LoVo (cell line): ENCODE measurements at regions not wholly inside any gene's neighbourhood (a gene's known extent, or its start where the extent isn't known, plus 50 kb on each side); places are given as distances from the start of the nearest gene placed in this dataset.

ENCODE experiments used
- DNase-seq: peaks from one replicate; pipeline ENCODE4 v3.0.0-alpha.2; 2016; ENCODE audit warnings: low spot score

GRCh38 chr5:159819591-159820411 is 96.5 kb upstream of the ADRA1B start:
- no peak for DNase-seq

GRCh38 chr5:159820692-159821091 is 95.6 kb upstream of the ADRA1B start:
- DNase-seq: no peak

DNA sequence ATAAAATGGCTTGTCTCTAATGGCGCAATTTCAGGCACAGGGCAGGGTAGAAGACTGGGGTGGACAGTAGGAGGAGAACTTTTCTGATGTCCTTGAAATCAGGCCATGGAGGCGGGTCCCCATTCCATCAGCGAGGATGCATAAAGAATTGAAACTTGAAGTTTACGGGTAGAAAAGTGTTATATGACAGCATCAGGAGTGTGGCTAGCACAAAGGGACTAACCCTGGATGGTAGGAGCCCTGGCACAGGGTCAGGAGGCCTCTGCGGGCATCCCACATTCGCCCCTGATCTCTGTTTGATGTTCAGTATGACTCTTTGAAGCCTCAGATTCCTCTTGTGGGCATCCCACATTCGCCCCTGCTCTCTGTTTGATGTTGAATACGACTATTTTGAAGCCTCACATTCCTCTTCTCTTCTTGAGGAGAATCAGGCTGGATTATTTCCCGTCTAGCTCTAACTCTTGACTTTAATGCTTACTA is 94.8 kb upstream of the ADRA1B start:
- no peak for DNase-seq

DNA sequence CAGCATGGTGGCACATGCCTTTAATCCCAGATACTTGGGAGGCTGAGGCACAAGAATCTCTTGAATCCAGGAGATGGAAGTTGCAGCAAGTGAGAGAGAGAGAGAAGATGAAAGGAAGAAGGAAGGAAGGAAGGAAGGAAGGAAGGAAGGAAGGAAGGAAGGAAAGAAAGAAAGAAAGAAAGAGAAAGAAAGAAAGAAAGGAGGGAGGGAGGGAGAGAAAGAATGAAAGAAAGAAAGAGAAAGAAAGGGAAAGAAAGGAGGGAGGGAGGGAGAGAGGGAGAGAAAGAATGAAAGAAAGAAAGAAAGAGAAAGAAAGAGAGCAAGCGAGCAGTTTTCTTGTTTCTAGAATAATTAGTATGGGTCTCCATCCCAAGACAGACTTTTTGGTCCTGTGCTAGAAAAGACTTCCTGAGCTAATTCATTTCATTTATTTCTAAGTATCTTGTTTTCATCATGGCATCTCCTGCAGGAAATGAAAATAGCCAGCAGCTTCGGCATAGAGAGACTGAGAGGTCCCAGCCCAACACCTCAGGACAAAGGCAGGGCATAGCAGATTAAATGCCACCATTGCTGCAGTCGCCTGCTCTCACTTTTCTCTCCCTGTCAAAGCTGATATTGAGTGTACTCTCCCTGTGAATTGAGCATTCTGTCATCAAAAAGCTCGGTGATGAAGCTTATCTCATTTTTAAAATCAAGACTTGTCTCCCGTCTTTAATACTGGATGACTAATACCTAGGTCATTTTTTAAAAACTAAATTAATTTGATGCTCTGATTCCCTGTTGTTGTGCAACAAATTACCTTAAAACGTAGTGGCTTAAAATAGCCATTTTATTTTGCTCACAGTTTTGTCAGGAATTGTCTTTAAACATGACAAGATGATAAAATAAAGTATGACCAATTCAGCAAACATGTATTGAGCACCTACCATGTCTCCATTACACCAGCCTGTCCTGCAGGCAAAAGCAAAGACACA is 91.8 kb upstream of the ADRA1B start:
- DNase-seq: no peak

- DNase-seq: no peak
Measured at GRCh38 chr5:159825551-159826051, 90.7 kb upstream of the ADRA1B start.

DNA sequence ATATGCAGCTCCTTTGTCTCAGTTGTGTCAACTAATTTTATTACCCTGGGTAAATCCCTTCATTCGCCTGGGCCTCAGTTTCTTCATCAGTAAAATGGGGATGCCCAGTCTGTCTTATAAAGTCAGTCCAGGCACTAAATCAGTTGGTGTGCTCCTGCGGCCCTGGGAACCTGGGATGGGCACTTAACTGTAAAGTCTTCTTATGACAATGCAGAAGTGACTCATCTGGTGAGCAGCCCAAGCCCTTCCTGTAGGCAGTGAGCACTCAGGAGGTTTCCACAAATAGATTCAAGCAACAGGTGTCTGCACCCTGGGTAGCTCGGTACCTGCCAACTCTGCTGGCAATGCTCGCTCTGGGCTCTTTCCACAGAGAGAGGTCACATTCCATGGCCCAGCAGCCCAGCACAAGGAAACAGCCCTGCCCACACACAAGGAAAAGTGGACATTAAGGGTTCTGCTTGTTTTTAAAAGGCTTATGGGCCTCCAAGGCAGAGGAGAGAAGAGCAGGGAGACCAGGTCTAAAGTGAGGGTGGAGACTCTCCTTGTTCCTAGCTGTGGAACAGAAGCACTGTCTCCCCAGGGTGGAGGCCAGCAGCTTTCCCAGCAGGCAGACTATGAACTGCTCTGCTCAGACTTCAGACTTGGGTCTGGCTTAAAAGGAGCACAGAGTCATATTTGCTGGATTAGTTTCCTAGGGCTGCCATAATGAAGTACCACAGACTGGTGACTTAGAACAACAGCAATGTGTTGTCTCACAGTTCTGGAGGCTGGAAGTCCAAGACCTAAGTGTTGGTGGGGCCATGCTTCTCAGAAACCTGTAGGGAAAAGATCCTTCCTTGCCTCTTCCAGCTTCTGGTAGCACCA is 89.7 kb upstream of the ADRA1B start:
- peak; percentile 58 for DNase-seq

DNA sequence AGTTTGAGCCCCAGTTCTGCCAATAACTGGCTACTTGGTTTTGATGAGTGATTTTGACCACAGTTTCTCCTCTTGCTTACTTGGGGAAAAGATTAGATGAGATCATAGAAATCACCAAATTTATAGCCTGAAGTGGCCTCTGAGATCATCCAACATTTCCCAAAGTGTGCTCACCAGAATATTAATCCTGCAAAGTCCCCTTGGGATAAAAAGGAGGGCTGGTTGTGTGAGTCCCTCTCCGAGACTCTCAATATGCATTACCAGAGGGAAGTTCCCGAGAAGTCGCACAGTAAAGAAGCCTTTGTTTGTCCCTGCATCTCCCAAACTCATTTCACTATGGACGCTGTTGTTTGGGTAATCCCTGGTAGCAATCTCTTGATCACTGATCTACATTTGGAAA is 88.4 kb upstream of the ADRA1B start:
- DNase-seq: no peak

GRCh38 chr5:159832073-159832472 is 84.2 kb upstream of the ADRA1B start:
- no peak for DNase-seq

DNA sequence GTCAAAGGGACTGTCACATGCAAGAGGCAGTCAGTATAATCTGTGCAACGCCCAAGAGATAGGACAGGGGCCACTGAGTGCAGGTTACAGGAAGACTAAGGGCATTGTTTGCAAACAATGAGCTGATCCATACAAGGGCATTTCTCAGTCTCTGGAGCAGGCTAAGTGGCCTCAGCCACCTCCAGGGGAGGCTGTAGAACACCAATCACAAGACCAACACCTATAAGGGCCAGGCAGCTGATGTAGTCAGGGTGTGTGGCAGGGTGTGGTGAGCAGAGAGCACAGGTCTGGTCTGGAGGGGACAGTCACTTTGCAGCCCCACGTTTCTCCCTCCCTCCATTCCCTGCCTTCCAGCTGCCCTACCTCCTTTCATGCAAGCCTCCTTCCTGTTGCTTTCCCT is 83.2 kb upstream of the ADRA1B start:
- no peak for DNase-seq

- no peak for DNase-seq
Measured at GRCh38 chr5:159833846-159834245, 82.4 kb upstream of the ADRA1B start.

DNA sequence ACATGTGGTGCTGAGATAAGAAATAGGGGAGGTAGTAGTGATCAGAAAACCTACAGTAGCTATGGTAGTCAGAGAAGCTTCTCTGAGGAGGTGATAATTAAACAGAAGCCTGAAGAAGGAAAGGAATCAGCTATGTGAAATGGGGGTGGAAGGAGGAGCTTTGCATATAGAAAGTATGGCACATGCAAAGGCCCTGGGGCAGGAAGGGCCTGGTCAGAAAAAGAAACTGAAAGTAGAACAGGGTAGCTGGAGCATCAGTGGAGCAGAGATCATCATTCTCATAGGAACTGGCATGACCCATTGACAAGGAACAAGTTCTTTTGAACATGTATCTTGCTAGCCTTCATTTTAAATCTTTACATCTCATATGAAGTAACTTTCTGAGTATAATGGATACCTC is 80.7 kb upstream of the ADRA1B start:
- no peak for DNase-seq

GRCh38 chr5:159836691-159837090 is 79.6 kb upstream of the ADRA1B start:
- no peak for DNase-seq

DNA sequence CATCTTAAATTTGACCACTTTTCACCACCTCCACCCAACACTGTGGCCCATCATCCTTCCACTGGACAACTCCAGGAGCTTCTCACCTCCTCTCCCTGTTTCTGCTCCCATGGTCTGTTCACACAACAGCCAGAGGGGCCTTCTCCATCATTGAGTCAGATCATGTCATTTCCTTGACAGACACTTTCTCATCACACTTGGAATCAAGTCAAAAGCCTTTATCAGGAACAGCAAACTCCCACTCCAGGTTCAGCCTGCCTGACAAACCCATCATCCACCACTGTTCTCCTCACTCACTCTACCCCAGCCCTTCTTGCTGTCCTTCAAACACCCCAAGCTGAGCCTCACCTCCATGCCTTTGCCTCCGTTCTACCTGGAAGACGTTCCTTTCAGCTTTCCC is 78.4 kb upstream of the ADRA1B start:
- DNase-seq: no peak

- no peak for DNase-seq
Measured at GRCh38 chr5:159838551-159839222, 77.6 kb upstream of the ADRA1B start.

DNA sequence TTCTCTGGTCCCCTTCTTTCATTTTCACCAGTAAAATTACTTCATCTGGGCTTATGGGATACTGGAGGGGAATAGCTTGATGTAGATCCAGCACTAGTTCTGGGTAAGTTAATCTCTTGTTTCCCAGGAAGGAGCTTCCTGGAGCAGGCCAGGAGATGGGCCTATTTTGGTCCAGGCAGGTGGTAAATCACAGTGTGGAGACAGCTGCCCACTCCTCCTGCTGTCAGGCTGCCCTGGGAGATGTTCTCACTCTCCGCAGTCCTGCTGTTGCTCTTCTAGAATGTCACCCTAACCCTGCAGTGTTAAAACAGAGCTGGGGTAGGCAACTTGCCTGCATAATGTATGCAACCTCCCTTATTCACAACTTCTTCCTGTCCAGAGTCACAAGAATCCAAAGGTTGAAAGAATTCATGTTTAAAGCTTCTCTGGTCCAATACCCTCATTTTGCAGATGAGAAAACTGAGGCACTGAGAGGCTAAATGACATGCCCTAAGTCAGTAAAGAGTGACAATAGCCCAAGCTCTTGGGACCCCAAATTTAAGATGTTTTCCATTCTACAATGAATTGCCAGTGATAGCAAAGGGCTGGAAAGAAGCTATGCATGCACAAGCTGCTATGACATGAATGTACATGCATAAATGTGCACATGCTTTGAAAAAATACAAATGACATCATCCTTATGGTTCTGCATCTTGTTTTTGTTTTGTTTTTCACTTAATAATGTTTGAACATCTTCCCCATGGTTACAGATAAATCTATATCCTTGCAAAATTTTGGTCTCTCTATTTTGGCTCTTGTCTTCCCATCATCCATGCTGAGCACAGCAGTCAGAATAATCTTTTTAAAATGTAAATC is 71.8 kb upstream of the ADRA1B start:
- no peak for DNase-seq

DNA sequence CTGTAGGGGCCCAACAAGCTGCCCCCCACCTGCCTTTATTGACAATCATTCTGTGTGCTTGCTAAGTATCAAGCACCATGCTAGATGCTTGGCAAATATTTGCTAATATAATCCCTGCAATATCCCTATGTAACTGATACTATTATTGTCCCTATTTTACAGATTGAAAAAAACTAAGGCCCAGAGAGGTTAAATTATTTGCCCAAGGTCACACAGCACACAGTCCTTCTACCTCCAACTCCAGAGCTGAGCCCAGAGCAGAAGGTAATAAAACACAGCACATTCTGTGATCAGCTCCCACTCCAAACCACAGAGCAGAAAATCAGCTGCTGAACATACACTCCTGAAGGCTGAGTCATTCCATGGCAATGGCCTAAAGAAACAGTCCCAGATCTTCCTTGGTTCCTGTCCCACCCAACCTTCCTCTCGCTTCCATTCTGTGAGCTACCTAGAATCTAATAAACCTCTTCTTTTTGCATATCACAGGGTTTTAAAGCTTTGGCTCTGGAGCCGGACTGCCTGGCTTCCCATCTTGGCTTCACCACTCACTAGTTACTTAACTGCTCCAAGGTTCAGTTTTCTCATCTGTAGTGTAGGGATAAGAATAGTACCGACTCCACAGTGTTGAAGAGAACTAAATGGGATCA is 66.7 kb upstream of the ADRA1B start:
- DNase-seq: no peak

GRCh38 chr5:159850160-159850559 is 66.1 kb upstream of the ADRA1B start:
- DNase-seq: peak; percentile 28

DNA sequence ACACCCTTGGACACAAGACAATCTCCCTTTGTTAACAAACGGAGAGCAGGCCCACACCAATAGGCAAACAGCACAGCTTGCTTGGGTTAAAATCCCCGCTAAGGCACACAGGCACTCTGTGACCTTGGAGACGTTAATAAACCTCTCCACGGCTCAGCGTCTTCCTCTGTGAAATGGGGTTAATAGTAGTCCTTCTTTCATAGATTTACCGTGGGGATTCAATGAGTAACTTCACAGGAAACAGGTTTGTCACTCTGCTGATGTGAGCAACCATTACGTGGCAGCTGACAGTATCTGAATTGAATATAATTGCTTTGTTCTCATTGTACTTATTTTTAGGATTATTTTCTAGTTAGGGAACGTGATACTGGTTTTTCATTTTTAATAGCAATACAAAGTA is 65.2 kb upstream of the ADRA1B start:
- DNase-seq: no peak

DNA sequence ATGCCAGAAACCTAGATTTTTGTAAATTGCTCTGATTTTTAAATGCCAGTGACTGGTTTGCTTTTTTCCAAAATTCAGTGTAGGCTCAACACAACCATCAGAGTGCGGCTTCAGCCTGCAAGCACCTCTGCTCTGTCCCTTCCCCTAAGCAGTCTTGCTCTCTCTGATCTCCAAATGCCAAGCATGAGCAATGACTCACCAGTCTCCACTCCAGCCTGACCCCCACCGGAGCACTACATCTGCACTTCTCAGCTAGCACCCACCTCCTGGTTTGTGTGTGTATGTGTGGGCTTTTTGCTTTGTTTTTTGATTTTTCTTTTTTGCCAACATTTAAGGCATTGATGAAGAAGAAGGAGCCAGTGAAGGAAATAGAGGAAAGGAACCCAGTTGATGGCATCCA is 61.4 kb upstream of the ADRA1B start:
- DNase-seq: no peak
